Activated T-helper 1 cell treated with Interleukin-2 at 50 U/mL for 16 hours (primary cell): ENCODE measurements at regions not wholly inside any gene's neighbourhood (a gene's known extent, or its start where the extent isn't known, plus 50 kb on each side); places are given as distances from the start of the nearest gene placed in this dataset.

Experiments
- DNase-seq: peaks from one replicate; pipeline ENCODE4 v3.0.0-alpha.2; 2020; ENCODE audit warnings: low read depth

DNA sequence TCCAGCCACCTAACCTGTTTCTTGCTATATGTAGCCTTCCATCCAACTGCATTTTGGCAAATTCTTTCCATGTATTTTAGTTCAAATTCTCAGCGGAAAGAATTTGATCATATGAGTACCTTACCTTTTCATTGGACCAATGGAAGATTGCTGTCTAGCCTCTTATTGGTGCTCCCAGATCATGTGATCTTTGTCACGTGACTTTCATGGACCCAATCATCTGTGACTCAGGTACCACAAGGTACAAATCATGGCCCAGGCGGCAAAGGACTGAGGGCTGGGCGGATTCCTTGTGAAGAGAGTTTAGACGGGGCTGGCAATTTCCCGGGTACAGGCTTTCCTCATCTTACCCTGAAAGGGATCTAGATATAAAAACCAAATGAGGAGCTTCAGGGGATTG lies 85.9 kb upstream of the TBX20 start:
- no peak for DNase-seq

- DNase-seq, result no peak
Observed at GRCh38 chr7:35336444-35336843, 82.5 kb upstream of the TBX20 start.

GRCh38 chr7:35334506-35334905 lies 80.6 kb upstream of the TBX20 start:
- no peak for DNase-seq

DNA sequence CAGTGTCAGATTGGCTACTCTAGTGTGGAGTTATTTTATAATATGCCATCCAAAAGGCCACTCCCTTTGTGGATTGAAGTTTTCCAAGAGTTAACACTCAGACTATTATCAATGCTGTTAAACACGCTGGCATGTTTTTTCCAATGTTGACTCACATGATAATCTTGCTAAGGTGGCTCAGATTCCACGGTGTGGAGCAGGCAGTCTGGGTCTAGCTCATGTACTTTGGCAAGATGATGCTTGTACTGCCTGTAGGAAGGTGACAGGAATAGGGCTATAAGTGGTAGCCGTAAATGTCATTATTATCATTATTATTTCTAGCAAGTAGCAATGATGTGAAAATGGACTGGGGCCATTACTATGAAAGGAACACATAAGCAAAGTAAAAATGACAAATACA lies 79.4 kb upstream of the TBX20 start:
- DNase-seq, result no peak

DNA sequence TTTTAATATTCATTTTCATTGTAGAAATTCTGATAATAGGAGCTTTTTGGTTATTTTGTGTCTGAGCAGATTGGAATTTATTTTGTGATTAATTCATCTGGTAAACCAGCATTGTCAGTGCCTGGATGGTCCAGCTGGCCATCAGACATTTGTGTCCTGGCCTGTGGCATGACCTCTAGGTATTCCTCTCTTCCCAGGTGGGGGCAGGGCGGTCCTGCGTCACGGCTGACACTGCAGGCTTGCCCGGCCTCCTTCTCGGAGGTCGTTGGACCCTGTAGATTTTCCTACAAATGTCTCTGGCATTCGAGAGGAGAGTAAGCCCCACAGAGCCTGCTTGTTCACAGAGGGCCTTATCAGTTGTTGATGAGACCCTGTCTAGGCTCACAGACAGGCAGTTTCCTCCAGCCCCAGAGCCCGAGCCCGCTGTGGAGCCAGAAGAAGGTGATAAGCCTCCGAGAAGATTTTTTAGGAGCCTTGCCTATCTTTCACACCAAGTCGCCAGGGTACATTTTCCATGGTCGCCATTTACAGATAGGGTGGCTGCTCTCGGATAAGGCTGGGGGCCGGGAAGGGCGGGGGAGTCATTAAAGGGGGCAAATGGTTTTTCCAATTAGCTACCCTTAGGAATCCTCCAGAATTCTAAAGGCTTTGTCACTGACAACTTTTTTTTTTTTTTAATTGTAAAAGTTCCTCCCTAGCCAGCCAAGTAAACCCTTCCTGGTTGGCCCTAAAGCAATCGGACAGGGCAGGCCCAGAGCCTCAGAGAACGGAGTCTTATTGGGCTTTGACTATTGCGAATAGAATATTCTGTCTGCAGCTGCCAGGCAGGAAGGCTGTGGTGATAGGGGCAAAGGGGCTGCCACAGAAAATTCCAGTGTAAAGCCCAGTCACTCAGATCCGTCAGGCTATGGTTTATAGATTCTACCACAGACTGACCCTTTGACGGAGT lies 78.1 kb upstream of the TBX20 start:
- no peak for DNase-seq

DNA sequence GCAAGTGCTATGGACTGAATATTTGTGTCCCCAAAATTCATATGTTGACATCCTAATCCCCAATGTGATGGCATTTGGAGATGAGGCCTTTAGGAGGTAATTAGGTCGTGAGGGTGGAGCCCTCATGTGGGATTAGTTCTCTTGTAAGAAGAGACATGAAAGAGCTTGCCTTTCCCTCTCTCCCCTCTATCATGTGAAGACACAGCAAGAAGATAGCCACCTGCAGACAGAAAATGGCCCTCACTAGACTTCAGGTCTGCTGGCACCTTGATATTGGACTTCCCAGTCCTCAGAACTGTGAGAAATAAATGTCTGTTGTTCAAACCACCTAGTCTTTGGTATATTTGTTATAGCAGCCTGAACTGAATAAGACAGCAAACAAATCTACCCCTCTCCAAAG lies 75.1 kb upstream of the TBX20 start:
- no peak for DNase-seq

DNA sequence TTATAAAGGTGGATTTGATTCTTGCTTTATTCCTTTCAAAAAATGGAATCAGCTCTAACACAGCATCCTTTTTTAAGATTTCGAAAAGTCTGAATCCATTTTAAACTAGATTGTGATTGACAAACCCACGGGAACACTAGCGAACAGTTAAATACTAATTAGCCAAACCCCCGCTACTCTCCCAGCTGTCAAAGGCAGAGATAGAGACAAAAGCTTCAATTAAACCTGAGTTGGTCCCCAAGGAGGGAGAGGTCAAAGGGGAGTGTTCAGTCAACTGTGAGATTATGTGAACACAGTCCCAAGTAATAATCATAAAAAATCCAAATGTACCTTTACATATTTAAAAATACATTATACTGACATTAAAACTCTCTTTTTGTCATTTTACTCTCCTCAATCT lies 65.7 kb upstream of the TBX20 start:
- DNase-seq, result no peak

GRCh38 chr7:35316549-35316948 lies 62.6 kb upstream of the TBX20 start:
- DNase-seq, result no peak

GRCh38 chr7:35315517-35315916 lies 61.6 kb upstream of the TBX20 start:
- DNase-seq, result no peak

- no peak for DNase-seq
Observed at GRCh38 chr7:35314354-35314753, 60.5 kb upstream of the TBX20 start.

DNA sequence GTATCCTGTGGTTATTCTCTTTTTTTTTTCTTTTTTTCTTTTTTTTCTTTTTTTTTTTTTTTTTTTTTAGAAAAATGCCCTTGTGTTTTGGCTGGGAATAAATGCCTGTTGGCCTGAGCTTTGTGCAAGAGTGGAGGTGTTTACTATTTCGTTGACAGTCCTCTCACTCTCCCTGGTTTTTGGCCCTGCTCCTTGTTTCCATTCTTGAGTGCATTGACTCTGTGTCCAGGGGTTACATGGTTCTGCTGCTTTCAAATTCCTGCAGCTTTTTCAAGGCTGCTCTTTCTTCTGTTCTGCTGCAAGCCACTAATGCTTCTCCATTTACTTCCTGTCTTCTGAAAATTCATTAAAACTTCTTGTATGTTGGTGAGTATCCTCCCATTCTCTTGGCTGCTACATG lies 59.7 kb upstream of the TBX20 start:
- DNase-seq, result no peak
